ENCODE measurements at regions not wholly inside any gene's neighbourhood (a gene's known extent, or its start where the extent isn't known, plus 50 kb on each side); places are given as distances from the start of the nearest gene placed in this dataset.

DNA sequence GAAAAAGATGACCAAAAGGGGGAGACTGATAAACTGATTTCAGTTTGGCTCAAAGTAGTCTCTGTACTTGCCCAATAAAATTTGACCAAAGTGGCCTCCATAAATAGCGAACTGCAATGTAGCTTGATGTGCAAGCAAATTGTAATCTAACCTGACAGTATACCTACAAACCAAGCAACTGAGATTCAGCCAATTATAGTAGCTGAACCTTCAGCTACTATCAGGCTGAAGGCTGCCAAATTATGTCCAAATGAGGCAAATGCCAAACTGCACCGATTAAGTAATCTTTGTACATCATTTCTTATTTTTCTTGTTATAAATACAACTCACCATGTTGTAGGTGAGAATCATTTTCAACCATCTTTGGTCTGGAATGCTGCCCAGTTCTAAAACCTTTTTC, 390.6 kb downstream of the CDH9 start:
- intact Hi-C loops (cut with DNase I) = no loop called here
- Histone ChIP-seq H3K4me3 (no peak overlapping the region), H3K27me3 (no peaks in the 10 kb centered on the region), H3K4me1 (no peaks in the 10 kb centered on the region), H3K36me3 (no peaks in the 10 kb centered on the region), H3K9me3 (peaks cover 0 to 20% of the 10 kb centered on the region in 2 donors), H3K27ac (no peak overlapping the region)
- DNase-seq = no peak
- TF ChIP-seq CTCF (IDR thresholded peaks at IDR 0.05) = no peak
- ATAC-seq = no peak

GRCh38 chr5:26645659-26646058, 392.7 kb downstream of the CDH9 start:
- H3K4me3 ChIP-seq = no peak overlapping the region
- TF ChIP-seq CTCF (IDR thresholded peaks at IDR 0.05) = no peak
- no peaks in the 10 kb centered on the region for H3K36me3 ChIP-seq
- H3K27me3 ChIP-seq = no peaks in the 10 kb centered on the region
- H3K4me1 ChIP-seq = no peaks in the 10 kb centered on the region
- peaks cover 0 to 24% of the 10 kb centered on the region in 2 donors for H3K9me3 ChIP-seq
- no peak overlapping the region for H3K27ac ChIP-seq
- intact Hi-C loops (cut with DNase I) = no loop called here
- DNase-seq = peak in 1 of 4 donors; percentile 49
- no peak for ATAC-seq

DNA sequence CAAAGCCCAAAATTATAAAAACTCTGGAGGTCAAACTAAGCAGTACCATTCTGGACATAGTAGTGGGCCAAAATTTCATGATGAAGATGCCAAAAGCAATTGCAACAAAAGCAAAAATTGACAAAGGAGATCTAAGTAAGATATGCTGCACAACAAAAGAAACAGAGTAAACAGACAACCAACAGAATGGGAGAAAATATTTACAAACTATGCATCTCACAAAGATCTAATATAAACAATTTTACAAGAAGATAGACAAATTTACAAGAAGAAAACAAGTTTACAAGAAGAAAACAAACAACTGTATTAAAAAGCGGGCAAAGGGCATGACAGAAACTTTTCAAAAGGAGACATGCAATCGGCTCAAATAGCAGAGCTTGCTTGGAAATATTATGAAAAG, 396.9 kb downstream of the CDH9 start:
- no peak overlapping the region for H3K27ac ChIP-seq
- no peak for TF ChIP-seq CTCF (IDR thresholded peaks at IDR 0.05)

DNA sequence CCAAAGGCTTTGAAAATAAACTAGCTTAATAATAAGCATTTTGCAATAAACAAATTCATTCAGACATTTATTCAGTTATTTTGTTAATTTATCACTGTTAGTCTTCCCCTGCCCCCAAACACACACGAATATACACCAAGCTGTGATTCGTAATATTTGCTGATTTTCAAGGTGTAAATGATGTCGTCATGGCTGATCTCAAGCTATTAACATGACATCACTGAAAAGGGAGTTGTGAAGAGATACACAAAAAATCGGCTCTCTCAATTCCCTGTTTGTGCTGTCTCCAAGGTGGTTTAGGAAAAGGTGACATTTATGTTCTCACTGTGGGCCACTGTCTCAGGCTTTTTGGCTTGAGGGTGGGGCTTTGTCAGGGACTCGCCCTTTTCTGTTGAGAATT, 413.3 kb downstream of the CDH9 start:
- Histone ChIP-seq H3K4me3 (no peak overlapping the region), H3K27me3 (no peaks in the 10 kb centered on the region), H3K36me3 (no peaks in the 10 kb centered on the region), H3K4me1 (no peaks in the 10 kb centered on the region), H3K27ac (no peak overlapping the region), H3K9me3 (no peaks in the 10 kb centered on the region)
- intact Hi-C loops (cut with DNase I) = no loop called here
- TF ChIP-seq CTCF (IDR thresholded peaks at IDR 0.05) = no peak
- no peak for ATAC-seq
- DNase-seq = no peak

More for the DNA sequence above, 396.9 kb downstream of the CDH9 start:
- Histone ChIP-seq H3K9me3 (peaks cover 0 to 23% of the 10 kb centered on the region in 2 donors), H3K4me3 (no peak overlapping the region), H3K36me3 (no peaks in the 10 kb centered on the region), H3K4me1 (no peaks in the 10 kb centered on the region), H3K27me3 (no peaks in the 10 kb centered on the region)
- intact Hi-C loops (cut with DNase I) = no loop called here
- DNase-seq (no peak), ATAC-seq (no peak)

- Histone ChIP-seq H3K27me3 (no peaks in the 10 kb centered on the region), H3K9me3 (no peaks in the 10 kb centered on the region), H3K27ac (no peak overlapping the region), H3K4me1 (no peaks in the 10 kb centered on the region), H3K4me3 (no peak overlapping the region), H3K36me3 (no peaks in the 10 kb centered on the region)
- DNase-seq (no peak), ATAC-seq (no peak)
- intact Hi-C loops (cut with DNase I) = no loop called here
- no peak for TF ChIP-seq CTCF (IDR thresholded peaks at IDR 0.05)
These were observed 415.4 kb downstream of the CDH9 start for GRCh38 chr5:26622947-26623346.

Measured in left lung (tissue), 4 donors.